Astrocyte (in vitro differentiated cells and primary cell): ENCODE measurements at regions not wholly inside any gene's neighbourhood (a gene's known extent, or its start where the extent isn't known, plus 50 kb on each side); places are given as distances from the start of the nearest gene placed in this dataset.
A peak's percentile ranks its signal among the peaks of the same experiment; 100 is the strongest.

Experiments used
- DNase-seq: peaks from one replicate; pipeline ENCODE4 v3.0.0-alpha.2; 2010; ENCODE audit warnings: low read depth
- FAIRE-seq: peaks from 2 replicates; lab custom pipeline; 2011; peaks lifted over from hg19 to GRCh38; lab: Jason Lieb, UNC
- H2AFZ ChIP-seq: 2 replicates; pipeline ENCODE4 v1.6.0; 2012; ENCODE audit warnings: low read depth, low read length, inconsistent platforms
- H3K27ac ChIP-seq: 2 replicates; pipeline ENCODE4 v1.5.1; 2011; ENCODE audit warnings: low read depth, low read length, inconsistent platforms
- H3K27me3 ChIP-seq: 2 replicates; pipeline ENCODE4 v1.6.0; 2011; ENCODE audit warnings: low read length, inconsistent platforms; ENCODE audit not compliant: insufficient read depth
- H3K36me3 ChIP-seq: 2 replicates; pipeline ENCODE4 v1.5.1; 2011; ENCODE audit warnings: low read length, inconsistent platforms; ENCODE audit not compliant: insufficient read depth
- H3K4me1 ChIP-seq: 2 replicates; pipeline ENCODE4 v1.5.1; 2011; ENCODE audit warnings: low read length, inconsistent platforms; ENCODE audit not compliant: insufficient read depth
- H3K4me2 ChIP-seq: 2 replicates; pipeline ENCODE4 v1.6.0; 2012; ENCODE audit warnings: low read length, inconsistent platforms
- H3K4me3 ChIP-seq: 2 replicates; pipeline ENCODE4 v1.5.1; 2011; ENCODE audit warnings: low read depth, mild to moderate bottlenecking, low read length, inconsistent platforms; ENCODE audit not compliant: insufficient read depth
- H3K79me2 ChIP-seq: 2 replicates; pipeline ENCODE4 v1.6.0; 2012; ENCODE audit warnings: mild to moderate bottlenecking, low read length, inconsistent platforms; ENCODE audit not compliant: insufficient read depth
- H3K9ac ChIP-seq: 2 replicates; pipeline ENCODE4 v1.6.0; 2012; ENCODE audit warnings: mild to moderate bottlenecking, low read length, inconsistent platforms
- H3K9me3 ChIP-seq: 2 replicates; pipeline ENCODE4 v1.5.1; 2012; ENCODE audit warnings: low read depth, mild to moderate bottlenecking, low read length, inconsistent platforms; ENCODE audit not compliant: insufficient read depth
- H4K20me1 ChIP-seq: 2 replicates; pipeline ENCODE4 v1.6.0; 2012; ENCODE audit warnings: low read length, inconsistent platforms; ENCODE audit not compliant: insufficient read depth
- H3K27ac Mint-ChIP-seq: one replicate; pipeline ENCODE4 v1.8.0; 2021; ENCODE audit warnings: mild to moderate bottlenecking, mixed read lengths; ENCODE audit not compliant: unreplicated experiment
- H3K27me3 Mint-ChIP-seq: one replicate; pipeline ENCODE4 v1.8.0; 2021; ENCODE audit warnings: low read depth, mixed read lengths; ENCODE audit not compliant: unreplicated experiment
- H3K36me3 Mint-ChIP-seq: one replicate; pipeline ENCODE4 v1.8.0; 2021; ENCODE audit warnings: low read depth, mixed read lengths; ENCODE audit not compliant: unreplicated experiment
- H3K4me1 Mint-ChIP-seq: one replicate; pipeline ENCODE4 v1.8.0; 2021; ENCODE audit warnings: low read depth, mixed read lengths; ENCODE audit not compliant: unreplicated experiment
- H3K4me3 Mint-ChIP-seq: one replicate; pipeline ENCODE4 v1.8.0; 2021; ENCODE audit warnings: mild to moderate bottlenecking, moderate library complexity, mixed read lengths; ENCODE audit not compliant: unreplicated experiment
- H3K9me3 Mint-ChIP-seq: one replicate; pipeline ENCODE4 v1.8.0; 2021; ENCODE audit warnings: mild to moderate bottlenecking, mixed read lengths; ENCODE audit not compliant: unreplicated experiment
- CTCF ChIP-seq: IDR thresholded peaks from 2 replicates; pipeline ENCODE4 v1.5.1; 2011; ENCODE audit warnings: low read depth, mild to moderate bottlenecking, inconsistent platforms, low read length, moderate library complexity; ENCODE audit not compliant: insufficient read depth
- EZH2 ChIP-seq: IDR thresholded peaks from 2 replicates; pipeline ENCODE4 v1.6.1; 2012; ENCODE audit warnings: mild to moderate bottlenecking, low read length, inconsistent platforms; ENCODE audit not compliant: insufficient read depth

GRCh38 chr7:45461026-45461425 is 113.1 kb upstream of the ADCY1 start:
- Histone ChIP-seq H3K9me3 (no peaks in the 10 kb centered on the region), H3K4me1 (peaks cover 9% of the 10 kb centered on the region), H3K79me2 (no peaks in the 10 kb centered on the region), H2AFZ (no peak overlapping the region), H3K27ac (no peak overlapping the region), H3K27me3 (no peaks in the 10 kb centered on the region), H4K20me1 (no peaks in the 10 kb centered on the region), H3K9ac (no peak overlapping the region), H3K4me3 (no peak overlapping the region), H3K4me2 (no peak overlapping the region), H3K36me3 (no peaks in the 10 kb centered on the region)
- H3K4me3 Mint-ChIP-seq: no peak overlapping the region
- no peak overlapping the region for H3K27ac Mint-ChIP-seq
- TF ChIP-seq CTCF: no peak
- TF ChIP-seq EZH2: no peak
- DNase-seq: no peak
- FAIRE-seq: no peak
- H3K9me3 Mint-ChIP-seq: no peaks in the 10 kb centered on the region
- peaks cover 14% of the 10 kb centered on the region for H3K27me3 Mint-ChIP-seq
- no peaks in the 10 kb centered on the region for H3K36me3 Mint-ChIP-seq
- peaks cover 20% of the 10 kb centered on the region for H3K4me1 Mint-ChIP-seq

GRCh38 chr7:45469103-45469502 is 105.1 kb upstream of the ADCY1 start:
- FAIRE-seq: no peak
- peaks cover 7% of the 10 kb centered on the region for H3K27me3 Mint-ChIP-seq
- H3K4me3 Mint-ChIP-seq: no peak overlapping the region
- Histone ChIP-seq H3K27me3 (no peaks in the 10 kb centered on the region), H3K4me2 (no peak overlapping the region), H3K9ac (no peak overlapping the region), H3K27ac (no peak overlapping the region), H3K79me2 (no peaks in the 10 kb centered on the region), H3K9me3 (no peaks in the 10 kb centered on the region), H3K4me1 (no peaks in the 10 kb centered on the region), H3K36me3 (no peaks in the 10 kb centered on the region), H2AFZ (no peak overlapping the region), H3K4me3 (no peak overlapping the region), H4K20me1 (no peaks in the 10 kb centered on the region)
- peak; percentile 68 for DNase-seq
- H3K9me3 Mint-ChIP-seq: no peaks in the 10 kb centered on the region
- no peaks in the 10 kb centered on the region for H3K4me1 Mint-ChIP-seq
- no peak overlapping the region for H3K27ac Mint-ChIP-seq
- no peaks in the 10 kb centered on the region for H3K36me3 Mint-ChIP-seq
- TF ChIP-seq EZH2 (no peak), CTCF (no peak)

GRCh38 chr7:45470031-45470430 is 104.1 kb upstream of the ADCY1 start:
- no peak overlapping the region for H3K27ac Mint-ChIP-seq
- H3K36me3 Mint-ChIP-seq: no peaks in the 10 kb centered on the region
- Histone ChIP-seq H3K4me3 (no peak overlapping the region), H3K27ac (no peak overlapping the region), H3K27me3 (no peaks in the 10 kb centered on the region), H4K20me1 (no peaks in the 10 kb centered on the region), H3K4me2 (no peak overlapping the region), H3K9ac (no peak overlapping the region), H3K79me2 (no peaks in the 10 kb centered on the region), H3K9me3 (no peaks in the 10 kb centered on the region), H3K4me1 (no peaks in the 10 kb centered on the region), H3K36me3 (no peaks in the 10 kb centered on the region), H2AFZ (no peak overlapping the region)
- DNase-seq (no peak), FAIRE-seq (no peak)
- H3K27me3 Mint-ChIP-seq: peaks cover 7% of the 10 kb centered on the region
- H3K9me3 Mint-ChIP-seq: no peaks in the 10 kb centered on the region
- TF ChIP-seq CTCF: no peak
- no peak for TF ChIP-seq EZH2
- H3K4me3 Mint-ChIP-seq: no peak overlapping the region
- H3K4me1 Mint-ChIP-seq: no peaks in the 10 kb centered on the region
